Vagina (tissue), 2 donors: ENCODE measurements at regions not wholly inside any gene's neighbourhood (a gene's known extent, or its start where the extent isn't known, plus 50 kb on each side); places are given as distances from the start of the nearest gene placed in this dataset.

ENCODE experiments used
- DNase-seq, 2 donors: peaks; one replicate each; pipeline ENCODE4 v3.0.0-alpha.2; 2017; ENCODE audit errors: extremely low spot score in 2 of 2
- H3K27ac ChIP-seq: fragments of 200-600 bp; sonication (generic); one replicate; pipeline ENCODE4 v1.5.1; 2019
- H3K27me3 ChIP-seq: fragments of 200-600 bp; sonication (generic); one replicate; pipeline ENCODE4 v1.5.1; 2019
- H3K36me3 ChIP-seq, 2 donors: fragments of 200-600 bp; sonication (generic); one replicate each; pipeline ENCODE4 v1.5.1; 2017 to 2019
- H3K4me1 ChIP-seq: fragments of 200-600 bp; sonication (generic); one replicate; pipeline ENCODE4 v1.5.1; 2019
- H3K4me3 ChIP-seq, 2 donors: fragments of 200-600 bp; sonication (generic); 1 replicate in 1 of 2; 2 replicates in 1 of 2; pipeline ENCODE4 v1.5.1; 2016 to 2019
- H3K9me3 ChIP-seq: fragments of 200-600 bp; sonication (generic); one replicate; pipeline ENCODE4 v1.5.1; 2019
- CTCF ChIP-seq, 3 experiments: fragments of 450-650 bp in 2 of 3; fragments of 200-600 bp in 1 of 3; sonication (generic) in 1 of 3; IDR thresholded peaks; one replicate each; pipeline ENCODE4 v1.5.1; 2017 to 2019; ENCODE audit warnings: antibody characterized with exemption in 3 of 3, mild to moderate bottlenecking in 2 of 3, moderate library complexity in 2 of 3
- POLR2A ChIP-seq, 2 donors: fragments of 450-650 bp; IDR thresholded peaks; one replicate each; pipeline ENCODE4 v1.6.1; 2017; ENCODE audit warnings: antibody characterized with exemption in 2 of 2, mild to moderate bottlenecking in 2 of 2, moderate library complexity in 2 of 2
- POLR2AphosphoS5 ChIP-seq, 2 donors: sonication (generic); formaldehyde crosslinking; IDR thresholded peaks; one replicate each; pipeline ENCODE4 v1.9.0; 2017; ENCODE audit warnings: antibody characterized with exemption in 2 of 2, mild to moderate bottlenecking in 2 of 2, low read depth in 1 of 2; ENCODE audit not compliant: insufficient read depth in 1 of 2
- intact Hi-C: fragments of 100-400 bp; cut with DNase I; formaldehyde crosslinking; loops from one replicate; pipeline ENCODE4 v1.15.1; 2023

GRCh38 chr15:47975427-47975826 is 145.4 kb upstream of the SLC24A5 start:
- no peak for DNase-seq

DNA sequence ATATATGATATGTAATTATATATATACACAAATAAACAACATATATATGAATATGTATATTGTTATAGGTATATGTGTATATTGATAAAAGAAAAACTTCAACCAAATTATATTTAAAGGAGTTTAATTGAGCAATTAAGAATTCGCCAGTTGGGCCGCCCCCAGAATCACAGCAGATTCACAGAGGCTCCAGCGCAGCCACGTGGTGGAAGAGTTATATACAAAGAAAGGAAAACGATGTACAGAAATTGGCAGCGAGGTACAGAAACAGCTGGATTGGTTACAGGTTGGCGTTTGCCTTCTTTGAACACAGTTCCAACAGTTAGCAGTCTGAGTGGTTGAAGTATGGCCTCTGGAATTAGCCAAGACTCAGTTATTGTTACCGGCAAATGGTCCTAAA is 137.3 kb upstream of the SLC24A5 start:
- Histone ChIP-seq H3K4me1 (no peaks in the 10 kb centered on the region), H3K4me3 (no peak overlapping the region), H3K36me3 (no peaks in the 10 kb centered on the region), H3K27me3 (no peaks in the 10 kb centered on the region), H3K27ac (no peak overlapping the region), H3K9me3 (no peaks in the 10 kb centered on the region)
- intact Hi-C loops = no loop called here
- TF ChIP-seq CTCF (IDR thresholded peaks at IDR 0.05) (no peak), POLR2AphosphoS5 (IDR thresholded peaks at IDR 0.05; ENCODE audit: insufficient read depth in 1 of 2, low read depth in 1 of 2) (no peak)
- DNase-seq = no peak

More at GRCh38 chr15:47975427-47975826, 145.4 kb upstream of the SLC24A5 start:
- no peak for TF ChIP-seq POLR2AphosphoS5 (IDR thresholded peaks at IDR 0.05; ENCODE audit: insufficient read depth in 1 of 2, low read depth in 1 of 2)
- no peak for TF ChIP-seq POLR2A (IDR thresholded peaks at IDR 0.05)
- no peak for TF ChIP-seq CTCF (IDR thresholded peaks at IDR 0.05)
- intact Hi-C loops = no loop called here
- Histone ChIP-seq H3K27ac (no peak overlapping the region), H3K4me1 (no peaks in the 10 kb centered on the region), H3K4me3 (no peak overlapping the region), H3K27me3 (no peaks in the 10 kb centered on the region), H3K36me3 (no peaks in the 10 kb centered on the region), H3K9me3 (no peaks in the 10 kb centered on the region)

- Histone ChIP-seq H3K36me3 (no peaks in the 10 kb centered on the region), H3K27ac (no peak overlapping the region), H3K4me3 (no peak overlapping the region), H3K4me1 (no peaks in the 10 kb centered on the region), H3K9me3 (no peaks in the 10 kb centered on the region), H3K27me3 (no peaks in the 10 kb centered on the region)
- no peak for DNase-seq
- no peak for TF ChIP-seq POLR2A (IDR thresholded peaks at IDR 0.05)
- TF ChIP-seq POLR2AphosphoS5 (IDR thresholded peaks at IDR 0.05; ENCODE audit: insufficient read depth in 1 of 2, low read depth in 1 of 2) = no peak
- no peak for TF ChIP-seq CTCF (IDR thresholded peaks at IDR 0.05)
- intact Hi-C loops = loop anchor here (5.0 kb wide), 1 partner anchor 788 kb away; no protein-coding TSS in a partner anchor
Observed at GRCh38 chr15:47985568-47985967, 135.2 kb upstream of the SLC24A5 start.

- H3K36me3 ChIP-seq = no peaks in the 10 kb centered on the region
- no peak for DNase-seq
- H3K4me3 ChIP-seq = no peak overlapping the region
- no peaks in the 10 kb centered on the region for H3K9me3 ChIP-seq
- intact Hi-C loops = loop anchor here (5.0 kb wide), 1 partner anchor 790 kb away; no protein-coding TSS in a partner anchor
- TF ChIP-seq POLR2AphosphoS5 (IDR thresholded peaks at IDR 0.05; ENCODE audit: insufficient read depth in 1 of 2, low read depth in 1 of 2) = no peak
- no peak for TF ChIP-seq POLR2A (IDR thresholded peaks at IDR 0.05)
- no peak for TF ChIP-seq CTCF (IDR thresholded peaks at IDR 0.05)
- H3K27ac ChIP-seq = no peak overlapping the region
- H3K4me1 ChIP-seq = no peaks in the 10 kb centered on the region
- no peaks in the 10 kb centered on the region for H3K27me3 ChIP-seq
Observed at GRCh38 chr15:47987461-47987860, 133.3 kb upstream of the SLC24A5 start.

DNA sequence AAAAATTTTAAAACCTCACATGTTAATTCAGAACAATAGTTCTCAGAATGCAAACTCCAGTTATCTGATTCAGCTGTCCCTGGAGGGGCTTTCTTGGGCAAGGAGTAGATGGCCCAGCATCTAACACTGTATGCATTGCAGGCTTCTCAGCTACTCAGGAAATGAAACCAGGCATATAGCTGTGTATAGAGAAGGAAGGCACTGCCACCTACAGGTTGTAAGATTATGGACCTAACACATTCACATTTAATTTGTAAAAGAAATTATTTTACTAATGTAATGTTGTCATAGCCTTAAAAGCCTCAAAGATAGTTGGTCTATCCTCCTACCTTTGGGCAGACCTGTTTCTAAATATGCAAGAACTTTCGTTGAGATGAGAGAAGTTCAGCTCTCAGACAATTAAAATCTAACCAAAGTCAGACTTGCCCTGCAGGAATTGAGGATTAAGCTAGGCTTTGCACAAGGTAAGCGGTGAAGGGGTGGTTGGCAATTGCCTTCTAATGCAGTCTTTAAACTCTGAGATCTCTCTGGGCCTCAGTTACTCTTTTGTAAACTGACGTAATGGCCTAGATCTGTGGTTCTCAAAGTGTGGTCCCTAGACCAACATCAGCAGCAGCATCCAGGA is 132.8 kb upstream of the SLC24A5 start:
- intact Hi-C loops = loop anchor here (5.0 kb wide), 1 partner anchor 791 kb away; no protein-coding TSS in a partner anchor
- no peak for DNase-seq
- Histone ChIP-seq H3K27ac (no peak overlapping the region), H3K27me3 (no peaks in the 10 kb centered on the region), H3K4me1 (no peaks in the 10 kb centered on the region), H3K36me3 (no peaks in the 10 kb centered on the region), H3K4me3 (no peak overlapping the region), H3K9me3 (no peaks in the 10 kb centered on the region)
- TF ChIP-seq POLR2AphosphoS5 (IDR thresholded peaks at IDR 0.05; ENCODE audit: insufficient read depth in 1 of 2, low read depth in 1 of 2) (peak in 1 of 2 donors; percentile 21), CTCF (IDR thresholded peaks at IDR 0.05) (peak; percentile 51 to 69 (median 61)), POLR2A (IDR thresholded peaks at IDR 0.05) (no peak)
